Right cardiac atrium (tissue), 5 donors: ENCODE measurements at regions not wholly inside any gene's neighbourhood (a gene's known extent, or its start where the extent isn't known, plus 50 kb on each side); places are given as distances from the start of the nearest gene placed in this dataset.

Experiments used
- ATAC-seq, 2 donors: fragments of 200-7000 bp; cut with Tn5 transposase; one replicate each; pipeline versions ENCODE4 v1.8.0 to v1.9.1; 2020; ENCODE audit warnings: moderate library complexity in 2 of 2, mild to moderate bottlenecking in 1 of 2
- DNase-seq, 3 donors: peaks; one replicate each; pipeline ENCODE4 v3.0.0-alpha.2; 2020
- H3K27ac ChIP-seq: one replicate; pipeline ENCODE4 v1.5.1; 2013; ENCODE audit warnings: mild to moderate bottlenecking, low read length, control low read depth, moderate library complexity
- H3K27me3 ChIP-seq: one replicate; pipeline ENCODE4 v1.6.1; 2013; ENCODE audit not compliant: control insufficient read depth, insufficient read depth
- H3K4me1 ChIP-seq: one replicate; pipeline ENCODE4 v1.6.1; 2013; ENCODE audit warnings: low read length; ENCODE audit not compliant: control insufficient read depth, insufficient read depth
- H3K4me3 ChIP-seq: one replicate; pipeline ENCODE4 v1.5.1; 2013; ENCODE audit warnings: low read length, control low read depth
- H3K9me3 ChIP-seq: one replicate; pipeline ENCODE4 v1.6.1; 2013; ENCODE audit warnings: low read length; ENCODE audit not compliant: control insufficient read depth
- WGBS: extraction: QIAGEN DNeasy Blood & Tissue Kit; methylation state at CpG from one replicate; pipeline ENCODE4 v1.1.7; 2013; 5-methylcytosine and 5-hydroxymethylcytosine counted together
- intact Hi-C, 4 donors: fragments of 100-400 bp; cut with DNase I; formaldehyde crosslinking; loops; one replicate each; pipeline versions ENCODE4 v1.11.0 to v1.14.0; 2022 to 2023
- donor health status: healthy with polysubstance abuse.
- donor health status: DM: no; HTN: yes; CAD: no.
- donor health status: DM: no; HTN: no; CAD: no.
- donor health status: DM: no; HTN: yes; CAD: no; lungs with severe emphysema.
- donor health status: DM: yes; HTN: yes; CAD: no.

DNA sequence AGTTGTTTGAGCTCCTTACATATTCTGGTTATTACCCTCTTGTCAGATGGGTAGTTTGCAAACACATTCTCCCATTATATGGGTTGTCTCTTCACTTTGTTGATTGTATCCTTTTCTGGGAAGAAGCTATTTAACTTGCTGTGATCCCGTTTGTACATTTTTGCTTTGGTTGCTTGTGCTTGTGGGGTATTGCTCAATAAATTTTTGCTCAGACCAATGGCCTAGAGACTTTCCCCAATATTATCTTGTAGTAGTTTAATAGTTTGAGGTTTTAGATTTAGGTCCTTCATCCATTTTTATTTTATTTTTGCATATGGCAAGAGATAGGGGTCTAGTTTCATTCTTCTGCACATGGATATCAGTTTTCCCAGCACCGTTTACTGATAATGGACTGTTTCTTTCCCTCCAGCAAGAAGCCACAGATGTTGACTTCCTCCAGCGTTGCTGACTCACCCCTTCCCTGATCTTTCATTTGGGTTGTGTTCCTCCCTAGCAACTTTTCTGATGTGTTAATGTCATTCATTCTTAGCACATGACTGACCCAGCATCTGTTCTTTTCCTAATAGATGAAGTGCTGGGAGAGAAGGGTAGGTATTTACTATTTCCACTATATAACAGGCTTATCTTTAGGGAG lies 166.7 kb upstream of the SGO1 start:
- no peak overlapping the region for H3K27ac ChIP-seq
- DNase-seq (no peak), ATAC-seq (no peak)
- H3K4me1 ChIP-seq: no peaks in the 10 kb centered on the region
- intact Hi-C loops: no loop called here
- no peaks in the 10 kb centered on the region for H3K9me3 ChIP-seq
- H3K27me3 ChIP-seq: no peaks in the 10 kb centered on the region
- 47% methylated on average over 3 of the region's 3 CpGs for WGBS
- H3K4me3 ChIP-seq: no peak overlapping the region

DNA sequence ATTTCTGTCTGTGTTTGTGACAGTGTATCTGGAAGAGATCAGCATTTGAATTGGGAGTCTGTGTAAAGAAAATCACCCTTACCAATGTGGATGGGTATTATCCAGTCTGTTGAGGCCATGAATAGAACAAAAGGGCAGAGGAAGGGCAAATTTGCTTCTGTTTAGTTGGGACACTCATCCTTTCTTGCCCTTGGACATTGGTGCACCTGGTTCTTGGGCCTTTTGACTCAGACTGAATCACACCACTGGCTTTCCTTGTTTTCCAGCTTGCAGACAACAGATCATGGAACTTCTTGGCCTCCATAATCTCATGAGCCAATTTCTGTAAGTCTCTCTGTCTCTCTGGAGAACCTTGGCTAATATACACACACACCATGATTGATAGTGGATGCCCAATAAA lies 164.4 kb upstream of the SGO1 start:
- no peaks in the 10 kb centered on the region for H3K27me3 ChIP-seq
- DNase-seq (no peak), ATAC-seq (no peak)
- H3K9me3 ChIP-seq: no peaks in the 10 kb centered on the region
- no peak overlapping the region for H3K27ac ChIP-seq
- H3K4me1 ChIP-seq: no peaks in the 10 kb centered on the region
- no peak overlapping the region for H3K4me3 ChIP-seq
- intact Hi-C loops: no loop called here

DNA sequence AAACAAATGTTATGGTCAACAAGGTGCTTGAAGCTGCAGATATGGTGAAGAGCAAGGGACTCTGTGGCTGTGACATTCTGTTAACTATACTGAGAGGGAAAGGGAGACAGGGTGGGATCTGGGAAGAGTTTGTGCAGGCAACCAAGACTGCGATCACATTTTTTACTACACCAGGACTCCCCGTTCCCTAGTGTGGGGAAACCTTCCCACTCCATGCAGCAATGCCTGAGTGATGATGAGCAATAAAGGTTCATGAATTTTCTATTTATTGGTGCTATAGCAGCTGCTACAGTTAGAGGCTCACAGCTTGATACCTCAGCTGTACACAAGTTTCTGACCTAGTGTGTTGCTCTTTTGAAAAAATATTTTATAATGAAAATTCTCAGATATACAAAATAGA lies 160.9 kb upstream of the SGO1 start:
- H3K9me3 ChIP-seq: no peaks in the 10 kb centered on the region
- no peak for ATAC-seq
- no peak for DNase-seq
- H3K27me3 ChIP-seq: no peaks in the 10 kb centered on the region
- H3K27ac ChIP-seq: no peak overlapping the region
- H3K4me3 ChIP-seq: no peak overlapping the region
- intact Hi-C loops: loop anchor here in 1 of 4 donors (10.0 kb wide), 1 partner anchor 1768 kb away; no protein-coding TSS in a partner anchor
- H3K4me1 ChIP-seq: no peaks in the 10 kb centered on the region
- WGBS: 89% methylated on average over 2 of the region's 2 CpGs

DNA sequence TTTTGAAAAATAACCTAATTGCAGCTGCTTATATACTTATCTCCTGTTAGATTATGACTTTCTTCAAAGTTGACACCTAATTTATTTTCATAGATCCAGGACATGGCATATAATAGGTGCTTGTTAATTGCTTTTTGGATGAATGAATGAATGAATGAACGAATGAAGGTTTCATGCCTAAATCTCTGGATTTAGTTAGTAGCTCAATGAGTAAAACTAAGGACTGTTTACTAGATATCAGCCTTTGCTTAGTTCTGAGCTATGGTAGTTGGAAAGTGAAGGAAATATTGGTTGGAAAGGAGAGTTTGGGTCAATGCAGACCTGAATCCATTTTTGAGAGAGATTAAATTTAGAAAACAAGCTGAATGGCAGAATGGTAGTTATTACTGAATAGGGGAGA lies 160.4 kb upstream of the SGO1 start:
- no peaks in the 10 kb centered on the region for H3K27me3 ChIP-seq
- ATAC-seq: no peak
- H3K4me3 ChIP-seq: no peak overlapping the region
- no peaks in the 10 kb centered on the region for H3K9me3 ChIP-seq
- 55% methylated on average over 1 of the region's 1 CpG for WGBS
- no peaks in the 10 kb centered on the region for H3K4me1 ChIP-seq
- H3K27ac ChIP-seq: no peak overlapping the region
- intact Hi-C loops: loop anchor here in 1 of 4 donors (10.0 kb wide), 1 partner anchor 1768 kb away; no protein-coding TSS in a partner anchor
- DNase-seq: no peak

DNA sequence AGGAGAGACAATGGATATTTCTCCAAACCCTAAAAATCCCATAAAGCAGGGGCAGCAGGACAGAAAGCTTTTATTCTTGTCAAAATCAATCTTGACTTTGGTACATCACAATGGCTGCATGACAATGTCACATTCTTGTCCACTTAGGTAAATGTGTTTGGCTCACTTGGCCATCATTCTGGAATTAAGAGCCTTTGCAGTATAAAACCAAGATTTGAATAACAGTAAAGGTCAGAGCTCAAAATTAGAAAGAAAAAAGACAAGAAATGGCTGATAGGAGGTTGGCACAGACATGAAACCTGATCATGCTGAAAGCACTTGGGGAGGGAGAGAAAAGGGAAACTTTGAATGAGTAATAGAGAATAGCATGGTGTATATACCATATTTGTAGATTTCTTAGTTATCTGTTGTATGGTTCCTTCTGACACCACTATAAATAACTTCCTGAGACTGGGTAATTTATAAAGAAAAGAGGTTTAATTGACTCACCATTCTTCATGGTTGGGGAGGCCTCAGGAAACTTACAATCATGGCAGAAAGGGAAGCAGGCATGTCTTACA lies 158.5 kb upstream of the SGO1 start:
- H3K27ac ChIP-seq: no peak overlapping the region
- H3K9me3 ChIP-seq: no peaks in the 10 kb centered on the region
- DNase-seq (no peak), ATAC-seq (no peak)
- H3K4me1 ChIP-seq: no peaks in the 10 kb centered on the region
- no peaks in the 10 kb centered on the region for H3K27me3 ChIP-seq
- intact Hi-C loops: loop anchor here in 3 of 4 donors (5.0 to 10.0 kb wide), 3 partner anchors 1553 to 1773 kb away; no protein-coding TSS in a partner anchor
- no peak overlapping the region for H3K4me3 ChIP-seq

DNA sequence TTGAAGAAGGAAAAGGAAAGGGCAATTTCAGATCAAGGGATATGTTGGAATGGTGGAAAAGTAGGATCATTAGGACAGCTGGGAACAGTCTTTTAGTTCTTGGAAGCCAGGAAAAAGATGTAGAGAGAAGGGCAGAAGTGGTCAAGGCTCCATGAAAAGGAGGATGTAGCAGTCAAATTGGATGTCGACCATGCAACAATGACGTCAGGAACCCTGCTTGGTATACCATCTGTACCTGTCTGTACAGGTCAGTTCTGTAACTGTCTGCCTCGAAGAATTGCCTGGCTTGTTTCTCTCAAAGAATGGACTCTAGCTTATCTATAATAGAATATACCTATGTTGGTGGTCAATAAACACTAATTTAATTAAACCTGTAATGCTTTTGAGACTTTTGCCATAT lies 157.8 kb upstream of the SGO1 start:
- WGBS: 90% methylated on average over 3 of the region's 3 CpGs
- Histone ChIP-seq H3K27ac (no peak overlapping the region), H3K4me1 (no peaks in the 10 kb centered on the region), H3K4me3 (no peak overlapping the region), H3K9me3 (no peaks in the 10 kb centered on the region), H3K27me3 (no peaks in the 10 kb centered on the region)
- ATAC-seq (no peak), DNase-seq (no peak)
- intact Hi-C loops: loop anchor here in 3 of 4 donors (5.0 to 10.0 kb wide), 3 partner anchors 1554 to 1774 kb away; no protein-coding TSS in a partner anchor

DNA sequence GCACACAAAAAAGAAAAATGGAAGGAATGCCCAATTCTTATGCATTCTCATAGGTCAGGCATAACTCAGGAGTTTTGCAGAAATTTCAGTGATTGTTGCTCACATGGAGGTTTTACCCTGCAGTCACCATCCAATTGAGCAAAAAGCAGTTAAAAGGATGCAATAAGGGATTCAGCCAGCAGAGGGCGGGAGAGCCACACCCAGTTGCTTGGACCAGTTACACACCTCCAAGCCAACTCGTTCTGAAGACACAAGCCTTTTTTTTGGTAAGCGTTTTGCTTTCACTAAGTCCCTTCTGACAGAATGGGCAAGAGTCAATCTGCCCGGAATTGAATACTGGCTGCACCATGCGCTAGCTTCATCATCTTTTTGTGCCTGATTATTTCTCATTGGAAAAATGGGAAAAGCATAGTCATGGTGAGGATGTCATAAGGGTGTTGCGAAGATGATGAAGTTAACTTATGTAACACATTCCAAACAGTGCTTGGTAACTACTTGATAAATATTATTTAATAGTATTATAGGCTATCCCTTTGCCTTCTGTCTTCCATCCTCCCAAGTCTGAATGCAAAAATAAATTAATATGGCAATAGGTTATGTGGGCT lies 154.4 kb upstream of the SGO1 start:
- intact Hi-C loops: loop anchor here in 3 of 4 donors (5.0 to 10.0 kb wide), 3 partner anchors 1557 to 1777 kb away; no protein-coding TSS in a partner anchor
- peak; percentile 67 for ATAC-seq
- H3K27me3 ChIP-seq: no peaks in the 10 kb centered on the region
- H3K27ac ChIP-seq: no peak overlapping the region
- no peaks in the 10 kb centered on the region for H3K9me3 ChIP-seq
- H3K4me1 ChIP-seq: no peaks in the 10 kb centered on the region
- peak; percentile 47 to 71 (median 66) for DNase-seq
- WGBS: 22% methylated on average over 6 of the region's 6 CpGs
- H3K4me3 ChIP-seq: no peak overlapping the region

DNA sequence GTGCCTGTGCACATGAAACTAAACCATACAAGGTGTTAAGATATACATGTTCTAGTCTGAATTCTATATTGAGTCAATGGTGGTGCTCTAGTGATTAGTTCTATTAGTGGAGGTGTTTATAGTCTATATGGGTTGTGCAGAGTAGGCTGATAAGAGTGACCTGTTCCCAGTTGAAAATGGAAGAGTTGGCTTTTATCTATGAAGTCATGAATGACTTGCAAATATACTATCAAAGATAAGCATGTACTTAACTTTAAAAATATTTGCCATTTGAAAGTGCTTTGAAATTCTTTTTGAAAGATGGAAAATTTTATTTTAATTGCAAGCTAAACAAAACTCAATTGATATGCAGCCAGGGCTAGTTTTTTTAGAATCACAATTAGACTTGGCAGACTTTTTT lies 150.6 kb upstream of the SGO1 start:
- intact Hi-C loops: no loop called here
- H3K27ac ChIP-seq: no peak overlapping the region
- H3K9me3 ChIP-seq: no peaks in the 10 kb centered on the region
- ATAC-seq: no peak
- DNase-seq: no peak
- H3K27me3 ChIP-seq: no peaks in the 10 kb centered on the region
- H3K4me1 ChIP-seq: no peaks in the 10 kb centered on the region
- no peak overlapping the region for H3K4me3 ChIP-seq

DNA sequence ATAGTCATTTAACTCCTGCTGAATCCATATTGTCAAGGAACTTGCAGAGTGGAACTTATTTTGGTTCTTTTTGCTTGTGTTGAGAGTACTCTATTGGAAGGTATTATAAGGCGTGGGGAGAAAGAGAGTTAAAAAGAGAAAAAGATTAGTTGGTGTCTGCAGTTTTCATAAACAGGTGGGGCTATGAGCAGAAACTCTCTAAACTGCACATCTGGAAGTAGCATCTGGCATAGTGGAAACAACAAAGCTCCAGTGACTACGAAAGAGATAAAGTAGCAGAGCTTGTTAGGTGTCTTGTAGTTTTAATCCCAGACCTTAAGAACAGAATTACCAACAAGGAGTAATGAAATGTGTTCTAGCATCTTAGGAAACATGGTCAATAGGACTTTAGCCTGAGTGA lies 148.8 kb upstream of the SGO1 start:
- intact Hi-C loops: no loop called here

DNA sequence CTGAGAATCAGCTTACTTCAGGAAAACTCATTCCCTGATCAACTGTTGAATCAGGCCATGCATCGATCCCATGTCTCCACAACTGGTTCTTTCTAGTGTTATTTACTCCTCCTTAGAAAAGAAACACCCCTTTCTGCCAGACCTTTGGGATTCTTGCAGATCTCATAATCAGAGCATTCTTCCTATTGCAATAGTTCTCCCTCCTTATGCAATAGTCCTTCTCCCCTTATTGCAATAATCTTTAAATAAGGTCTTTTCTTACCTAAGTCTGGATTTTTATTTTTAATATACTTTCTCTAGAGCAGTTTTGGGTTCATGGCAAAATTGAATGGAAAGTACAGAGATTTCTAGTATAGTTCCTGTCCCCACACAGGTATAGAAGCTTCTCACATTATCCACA lies 141.9 kb upstream of the SGO1 start:
- no peaks in the 10 kb centered on the region for H3K9me3 ChIP-seq
- no peak overlapping the region for H3K4me3 ChIP-seq
- intact Hi-C loops: no loop called here
- no peak for DNase-seq
- no peaks in the 10 kb centered on the region for H3K27me3 ChIP-seq
- no peak for ATAC-seq
- WGBS: 98% methylated on average over 1 of the region's 1 CpG
- H3K27ac ChIP-seq: no peak overlapping the region
- H3K4me1 ChIP-seq: no peaks in the 10 kb centered on the region

More for the DNA sequence above, 148.8 kb upstream of the SGO1 start:
- no peaks in the 10 kb centered on the region for H3K27me3 ChIP-seq
- H3K9me3 ChIP-seq: no peaks in the 10 kb centered on the region
- no peaks in the 10 kb centered on the region for H3K4me1 ChIP-seq
- DNase-seq (no peak), ATAC-seq (no peak)
- WGBS: 91% methylated on average over 2 of the region's 2 CpGs
- no peak overlapping the region for H3K27ac ChIP-seq
- no peak overlapping the region for H3K4me3 ChIP-seq

DNA sequence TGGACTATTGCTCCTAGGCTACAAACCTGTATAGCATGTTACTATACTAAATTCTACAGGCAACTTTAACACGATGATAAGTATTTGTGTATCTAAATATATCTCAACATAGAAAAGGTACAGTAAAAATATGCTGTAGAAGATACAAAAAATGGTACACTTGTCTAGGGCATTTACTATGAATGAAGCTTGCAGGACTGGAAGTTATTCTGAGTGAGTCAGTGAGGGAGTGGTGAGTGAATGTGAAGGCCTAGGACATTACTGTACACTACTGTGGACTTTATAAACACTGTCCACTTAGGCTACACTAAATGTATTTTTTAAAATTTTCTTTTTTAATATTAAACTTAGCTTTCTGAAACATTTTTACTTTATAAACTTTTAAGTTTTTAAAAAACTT lies 140.5 kb upstream of the SGO1 start:
- ATAC-seq (no peak), DNase-seq (no peak)
- intact Hi-C loops: no loop called here
- Histone ChIP-seq H3K27ac (no peak overlapping the region), H3K9me3 (no peaks in the 10 kb centered on the region), H3K4me3 (no peak overlapping the region), H3K27me3 (no peaks in the 10 kb centered on the region), H3K4me1 (no peaks in the 10 kb centered on the region)
- WGBS: 90% methylated on average over 1 of the region's 1 CpG
